Liver (tissue), 3 donors: ENCODE measurements at regions not wholly inside any gene's neighbourhood (a gene's known extent, or its start where the extent isn't known, plus 50 kb on each side); places are given as distances from the start of the nearest gene placed in this dataset.

ENCODE experiments used
- CTCF ChIP-seq: fragments of 150-350 bp; IDR thresholded peaks from 2 replicates; pipeline ENCODE4 v1.5.1; 2017; ENCODE audit warnings: improper control_type of control experiment, low read depth, low read length; ENCODE audit not compliant: missing input control
- JUND ChIP-seq, 2 donors: IDR thresholded peaks; 2 replicates each; pipeline ENCODE4 v1.6.1; 2016; ENCODE audit warnings: antibody characterized with exemption in 2 of 2
- MAX ChIP-seq: IDR thresholded peaks from 2 replicates; pipeline ENCODE4 v1.6.1; 2016; ENCODE audit warnings: antibody characterized with exemption
- RAD21 ChIP-seq, 2 donors: IDR thresholded peaks; 2 replicates each; pipeline ENCODE4 v1.6.1; 2016; ENCODE audit warnings: antibody characterized with exemption in 2 of 2, mild to moderate bottlenecking in 2 of 2
- REST ChIP-seq: IDR thresholded peaks from 2 replicates; pipeline ENCODE4 v1.6.1; 2016; ENCODE audit warnings: antibody characterized with exemption, mild to moderate bottlenecking
- YY1 ChIP-seq: IDR thresholded peaks from 2 replicates; pipeline ENCODE4 v1.6.1; 2016; ENCODE audit warnings: antibody characterized with exemption, mild to moderate bottlenecking
- donor health status: healthy.
- donor health status: healthy.

- TF ChIP-seq CTCF (no peak), REST (no peak), YY1 (no peak), MAX (no peak), JUND (IDR thresholded peaks at IDR 0.05) (no peak), RAD21 (IDR thresholded peaks at IDR 0.05) (no peak)
Observed at GRCh38 chr2:67216881-67217280, 180.3 kb upstream of the ETAA1 start.
